Dermis blood vessel endothelial cell (primary cell): ENCODE measurements at regions not wholly inside any gene's neighbourhood (a gene's known extent, or its start where the extent isn't known, plus 50 kb on each side); places are given as distances from the start of the nearest gene placed in this dataset.
"Not testable (repeated sequence)": the region's sequence is repeated elsewhere in the genome, so short reads cannot be mapped to it uniquely, and the experiment has no call there.

Experiments used
- DNase-seq: peaks from one replicate; pipeline ENCODE4 v3.0.0; 2010

DNA sequence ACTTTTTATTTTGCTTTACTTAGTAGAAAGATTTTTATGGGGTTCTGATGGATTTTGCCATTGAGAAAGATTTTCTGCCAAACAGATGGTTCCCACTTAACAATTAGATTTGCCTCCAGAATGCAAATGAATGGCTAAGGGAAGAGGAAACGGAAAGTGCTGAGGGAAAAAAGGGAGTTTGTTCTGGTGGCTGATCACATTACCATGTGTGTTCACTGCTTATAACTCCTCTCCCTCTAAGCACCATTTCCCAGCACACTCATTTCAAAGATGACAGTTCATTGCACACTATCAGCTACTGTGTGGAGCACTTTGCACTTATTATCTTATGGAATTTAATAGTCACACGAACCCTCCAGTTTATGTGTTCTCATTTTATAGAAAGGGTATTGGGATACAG is 68.0 kb upstream of the GRID2 start:
- DNase-seq = no peak

DNA sequence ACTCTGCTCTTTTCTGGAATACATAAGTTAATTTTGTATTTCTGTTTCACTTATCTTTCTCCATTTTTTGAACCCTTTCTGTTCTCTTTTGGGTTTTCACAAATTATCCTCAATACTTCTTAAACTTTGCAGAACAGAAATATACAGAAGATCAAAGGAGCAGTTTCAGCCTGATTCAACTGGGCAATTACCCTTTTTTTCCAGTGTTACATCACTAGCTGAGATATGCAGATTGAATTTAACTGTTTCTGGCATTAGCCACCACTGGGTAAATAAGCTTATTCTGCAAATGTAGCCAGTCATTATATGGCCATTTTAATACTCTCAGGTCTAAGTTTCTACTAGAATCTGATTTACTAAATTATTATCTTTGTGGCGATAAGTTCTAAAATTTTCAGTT is 66.9 kb upstream of the GRID2 start:
- no peak for DNase-seq

- DNase-seq = no peak
These were observed 66.2 kb upstream of the GRID2 start for GRCh38 chr4:92237559-92237958.

DNA sequence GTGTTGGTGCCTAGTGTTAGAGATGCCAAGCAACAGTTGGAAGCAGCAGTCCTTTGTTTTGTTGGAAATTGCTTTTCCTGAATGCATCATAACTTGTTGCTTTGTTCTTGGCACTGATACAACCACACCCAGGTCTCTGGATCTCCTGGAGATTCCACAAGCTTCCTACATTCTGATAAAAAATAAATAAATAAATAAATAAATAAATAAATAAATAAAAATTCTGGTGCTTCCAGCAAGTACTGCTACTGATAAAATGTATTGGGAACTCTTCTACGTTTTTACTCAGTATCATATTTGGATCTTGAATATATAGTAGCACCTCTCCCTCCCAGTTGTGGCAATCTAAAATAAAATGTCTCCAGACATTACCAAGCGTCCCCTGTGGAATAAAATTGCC is 62.7 kb upstream of the GRID2 start:
- no peak for DNase-seq

DNA sequence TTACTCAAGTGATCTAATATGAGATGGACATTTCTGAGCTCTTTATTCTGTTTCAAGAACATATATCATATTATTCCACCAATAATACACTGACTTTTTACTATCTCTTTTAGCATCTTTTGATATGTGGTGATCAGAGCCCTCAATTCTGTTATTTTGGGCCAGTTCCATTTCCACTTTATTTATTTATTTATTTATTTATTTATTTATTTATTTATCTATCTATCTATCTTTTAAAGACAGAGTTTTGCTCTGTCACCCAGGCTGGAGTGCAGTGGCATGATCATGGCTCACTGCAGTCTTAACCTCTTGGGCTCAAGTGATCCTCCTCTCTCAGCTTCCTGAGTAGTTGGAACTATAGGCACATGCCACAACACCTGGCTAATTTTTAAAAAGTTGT is 57.4 kb upstream of the GRID2 start:
- DNase-seq = no peak

GRCh38 chr4:92249541-92249940 is 54.2 kb upstream of the GRID2 start:
- DNase-seq = no peak

- no peak for DNase-seq
These were observed 52.1 kb upstream of the GRID2 start for GRCh38 chr4:92251711-92252110.

DNA sequence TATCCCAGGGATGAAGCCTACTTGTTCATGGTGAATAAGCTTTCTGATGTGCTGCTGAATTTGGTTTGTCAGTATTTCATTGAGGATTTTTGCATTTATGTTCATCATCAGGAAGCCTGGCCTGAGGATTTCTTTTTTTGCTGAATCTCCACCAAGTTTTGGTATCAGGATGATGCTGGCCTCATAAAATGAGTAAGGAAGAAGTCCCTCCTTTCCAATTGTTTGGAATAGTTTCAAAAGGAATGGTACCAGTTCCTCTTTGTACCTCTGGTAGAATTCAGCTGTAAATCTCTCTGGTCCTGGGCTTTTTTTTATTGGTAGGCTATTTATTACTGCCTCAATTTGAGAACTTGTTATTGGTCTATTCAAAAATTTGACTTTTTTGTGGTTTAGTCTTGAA is 51.4 kb upstream of the GRID2 start:
- DNase-seq = not testable (repeated sequence)

DNA sequence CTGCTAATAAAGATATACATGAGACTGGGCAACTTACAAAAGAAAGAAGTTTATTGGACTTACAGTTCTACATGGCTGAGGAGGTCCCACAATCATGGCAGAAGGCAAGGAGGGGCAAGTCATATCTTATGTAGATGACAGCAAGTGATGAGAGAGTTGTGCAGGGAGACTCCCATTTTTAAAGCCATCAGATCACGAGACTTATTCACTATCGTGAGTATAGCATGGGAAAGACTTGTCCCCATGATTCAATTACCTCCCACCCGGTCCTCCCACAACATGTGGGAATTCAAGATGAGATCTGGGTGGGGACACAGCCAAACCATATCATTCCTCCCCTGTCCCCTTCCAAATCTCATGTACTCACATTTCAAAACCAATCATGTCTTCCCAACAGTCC is 50.9 kb upstream of the GRID2 start:
- DNase-seq = no peak

- no peak for DNase-seq
These were observed 50.2 kb upstream of the GRID2 start for GRCh38 chr4:92253550-92253949.
